Mesenchymal stem cell (in vitro differentiated cells and primary cell): ENCODE measurements at regions not wholly inside any gene's neighbourhood (a gene's known extent, or its start where the extent isn't known, plus 50 kb on each side); places are given as distances from the start of the nearest gene placed in this dataset.
A peak's percentile ranks its signal among the peaks of the same experiment; 100 is the strongest.

Experiments used
- DNase-seq: peaks from one replicate; pipeline ENCODE4 v3.0.0-alpha.2; 2013
- H2AFZ ChIP-seq: one replicate; pipeline ENCODE4 v1.6.1; 2013; ENCODE audit warnings: low read depth, mild to moderate bottlenecking, control low read depth, inconsistent platforms, low read length, moderate library complexity
- H2AK5ac ChIP-seq: 2 replicates; pipeline ENCODE4 v1.6.1; 2013; ENCODE audit warnings: low read length, moderate library complexity, mild to moderate bottlenecking, inconsistent platforms; ENCODE audit not compliant: severe bottlenecking
- H2BK120ac ChIP-seq: one replicate; pipeline ENCODE4 v1.6.1; 2013; ENCODE audit warnings: low read depth, mild to moderate bottlenecking, inconsistent platforms, low read length, moderate library complexity
- H2BK12ac ChIP-seq, 2 experiments: one replicate each; pipeline ENCODE4 v1.6.1; 2013; ENCODE audit warnings: inconsistent platforms in 2 of 2, low read length in 2 of 2, mild to moderate bottlenecking in 2 of 2, moderate library complexity in 2 of 2, control low read depth in 1 of 2
- H2BK15ac ChIP-seq: one replicate; pipeline ENCODE4 v1.6.1; 2013; ENCODE audit warnings: mild to moderate bottlenecking, low read depth, inconsistent platforms; ENCODE audit not compliant: poor library complexity, severe bottlenecking
- H2BK5ac ChIP-seq: 2 replicates; pipeline ENCODE4 v1.6.1; 2013; ENCODE audit warnings: low read depth, mild to moderate bottlenecking, low read length, control low read depth, inconsistent platforms; ENCODE audit not compliant: poor library complexity, severe bottlenecking
- H3K14ac ChIP-seq, 2 experiments: one replicate each; pipeline ENCODE4 v1.6.1; 2013; ENCODE audit warnings: inconsistent platforms in 2 of 2, low read length in 2 of 2, control low read depth in 1 of 2, mild to moderate bottlenecking in 1 of 2, moderate library complexity in 1 of 2
- H3K18ac ChIP-seq, 2 experiments: one replicate each; pipeline ENCODE4 v1.6.1; 2013; ENCODE audit warnings: inconsistent platforms in 2 of 2, low read length in 2 of 2, control low read depth in 1 of 2, low read depth in 1 of 2, mild to moderate bottlenecking in 1 of 2
- H3K23ac ChIP-seq, 2 experiments: one replicate each; pipeline ENCODE4 v1.6.1; 2013; ENCODE audit warnings: inconsistent platforms in 2 of 2, low read length in 2 of 2, mild to moderate bottlenecking in 2 of 2, moderate library complexity in 2 of 2, control low read depth in 1 of 2
- H3K27ac ChIP-seq: 2 replicates; pipeline ENCODE4 v1.5.1; 2013; ENCODE audit warnings: mild to moderate bottlenecking, moderate library complexity, low read length, control low read depth, inconsistent platforms; ENCODE audit not compliant: poor library complexity, severe bottlenecking
- H3K27me3 ChIP-seq, 2 experiments: 2 replicates each; pipeline versions ENCODE4 v1.6.1 to v1.7.0; 2013; ENCODE audit warnings: low read length in 2 of 2, mild to moderate bottlenecking in 2 of 2, moderate library complexity in 2 of 2, control low read depth in 1 of 2, inconsistent platforms in 1 of 2; ENCODE audit not compliant: control insufficient read depth in 1 of 2, insufficient read depth in 1 of 2
- H3K36me3 ChIP-seq, 2 experiments: 2 replicates each; pipeline versions ENCODE4 v1.6.1 to v1.7.0; 2013; ENCODE audit warnings: low read length in 2 of 2, control low read depth in 1 of 2, inconsistent platforms in 1 of 2, low read depth in 1 of 2, mild to moderate bottlenecking in 1 of 2; ENCODE audit not compliant: insufficient read depth in 2 of 2, control insufficient read depth in 1 of 2
- H3K4ac ChIP-seq, 2 experiments: one replicate each; pipeline ENCODE4 v1.6.1; 2013; ENCODE audit warnings: inconsistent platforms in 2 of 2, low read length in 2 of 2, mild to moderate bottlenecking in 2 of 2, moderate library complexity in 2 of 2, control low read depth in 1 of 2, low read depth in 1 of 2
- H3K4me1 ChIP-seq: 2 replicates; pipeline ENCODE4 v1.6.1; 2013; ENCODE audit warnings: low read depth, low read length, control low read depth; ENCODE audit not compliant: control insufficient read depth, insufficient read depth
- H3K4me2 ChIP-seq: 2 replicates; pipeline ENCODE4 v1.6.1; 2013; ENCODE audit warnings: low read length, mild to moderate bottlenecking, inconsistent platforms; ENCODE audit not compliant: poor library complexity, severe bottlenecking
- H3K4me3 ChIP-seq, 2 experiments: 2 replicates each; pipeline versions ENCODE4 v1.5.1 to v1.7.0; 2013; ENCODE audit warnings: low read length in 2 of 2, mild to moderate bottlenecking in 2 of 2, control low read depth in 1 of 2, low read depth in 1 of 2; ENCODE audit not compliant: insufficient read depth in 1 of 2
- H3K79me1 ChIP-seq: replicated peaks from 2 replicates; pipeline ENCODE4 v1.6.1; 2013; ENCODE audit warnings: mild to moderate bottlenecking, control low read depth, low read length, inconsistent platforms; ENCODE audit not compliant: poor library complexity, severe bottlenecking
- H3K9ac ChIP-seq: 2 replicates; pipeline ENCODE4 v1.7.0; 2013; ENCODE audit warnings: mild to moderate bottlenecking, low read length, moderate library complexity
- H3K9me3 ChIP-seq: 2 replicates; pipeline ENCODE4 v1.7.0; 2013; ENCODE audit warnings: mild to moderate bottlenecking, low read length; ENCODE audit not compliant: control insufficient read depth
- H4K8ac ChIP-seq: one replicate; pipeline ENCODE4 v1.6.1; 2013; ENCODE audit warnings: inconsistent platforms, mild to moderate bottlenecking, low read length, moderate library complexity
- H4K91ac ChIP-seq: one replicate; pipeline ENCODE4 v1.6.1; 2013; ENCODE audit warnings: mild to moderate bottlenecking, low read length, inconsistent platforms
- WGBS: methylation state at CpG from one replicate; pipeline ENCODE4 v1.1.7; 2013; ENCODE audit warnings: mixed read lengths; 5-methylcytosine and 5-hydroxymethylcytosine counted together

GRCh38 chr5:124132843-124133242 is 613.6 kb downstream of the ZNF608 start:
- Histone ChIP-seq H3K14ac (peak overlapping the region in 1 of 2 experiments; percentile 41), H3K18ac (peak overlapping the region; percentile 44 to 53), H3K4me3 (no peak overlapping the region)

GRCh38 chr5:124131466-124131865 is 615.0 kb downstream of the ZNF608 start:
- Histone ChIP-seq H3K4me2 (no peak overlapping the region), H2BK12ac (no peak overlapping the region), H3K4me3 (no peak overlapping the region), H3K9ac (no peak overlapping the region), H3K4ac (no peak overlapping the region), H4K91ac (no peak overlapping the region), H3K36me3 (no peaks in the 10 kb centered on the region), H3K79me1 (no peaks in the 10 kb centered on the region), H3K23ac (no peak overlapping the region), H3K9me3 (no peaks in the 10 kb centered on the region), H4K8ac (no peak overlapping the region), H3K4me1 (peaks cover 6% of the 10 kb centered on the region), H2BK15ac (no peak overlapping the region), H3K27me3 (no peaks in the 10 kb centered on the region), H3K14ac (no peak overlapping the region), H2BK120ac (no peak overlapping the region), H2AK5ac (no peak overlapping the region), H2BK5ac (no peak overlapping the region), H3K27ac (no peak overlapping the region), H2AFZ (no peak overlapping the region), H3K18ac (no peak overlapping the region)
- WGBS: 88% methylated on average over 1 of the region's 2 CpGs
- no peak for DNase-seq

More at GRCh38 chr5:124132843-124133242, 613.6 kb downstream of the ZNF608 start:
- no peak overlapping the region for H2BK15ac ChIP-seq
- H3K9ac ChIP-seq: no peak overlapping the region
- peak; percentile 4 for DNase-seq
- H3K23ac ChIP-seq: no peak overlapping the region
- H3K27me3 ChIP-seq: no peaks in the 10 kb centered on the region
- no peaks in the 10 kb centered on the region for H3K79me1 ChIP-seq
- no peaks in the 10 kb centered on the region for H3K9me3 ChIP-seq
- no peak overlapping the region for H3K4ac ChIP-seq
- H4K91ac ChIP-seq: no peak overlapping the region
- H4K8ac ChIP-seq: no peak overlapping the region
- H3K27ac ChIP-seq: no peak overlapping the region
- no peak overlapping the region for H3K4me2 ChIP-seq
- no peak overlapping the region for H2BK5ac ChIP-seq
- H2BK12ac ChIP-seq: peak overlapping the region in 1 of 2 experiments; percentile 84
- no peak overlapping the region for H2BK120ac ChIP-seq
- peaks cover 2% of the 10 kb centered on the region for H3K4me1 ChIP-seq
- H3K36me3 ChIP-seq: no peaks in the 10 kb centered on the region
- peak overlapping the region; percentile 37 for H2AFZ ChIP-seq
- H2AK5ac ChIP-seq: no peak overlapping the region

- Histone ChIP-seq H2BK5ac (no peak overlapping the region), H3K36me3 (no peaks in the 10 kb centered on the region), H3K4me1 (peaks cover 6% of the 10 kb centered on the region), H3K14ac (no peak overlapping the region), H4K91ac (no peak overlapping the region), H3K23ac (no peak overlapping the region), H3K27me3 (no peaks in the 10 kb centered on the region), H3K4me2 (no peak overlapping the region), H4K8ac (no peak overlapping the region), H2BK15ac (no peak overlapping the region), H3K9me3 (no peaks in the 10 kb centered on the region), H2BK120ac (no peak overlapping the region), H3K4ac (no peak overlapping the region), H3K18ac (no peak overlapping the region), H3K4me3 (no peak overlapping the region), H3K79me1 (no peaks in the 10 kb centered on the region), H3K27ac (no peak overlapping the region), H2AK5ac (no peak overlapping the region), H2BK12ac (no peak overlapping the region), H2AFZ (no peak overlapping the region), H3K9ac (no peak overlapping the region)
- 91% methylated on average over 6 of the region's 6 CpGs for WGBS
- DNase-seq: no peak
Observed at GRCh38 chr5:124130816-124131215, 615.6 kb downstream of the ZNF608 start.

- Histone ChIP-seq H3K4ac (no peak overlapping the region), H3K4me3 (no peak overlapping the region), H3K23ac (no peak overlapping the region), H3K9ac (no peak overlapping the region), H2BK15ac (no peak overlapping the region), H2BK120ac (no peak overlapping the region), H4K91ac (no peak overlapping the region), H3K4me1 (peaks cover 8% of the 10 kb centered on the region), H3K79me1 (no peaks in the 10 kb centered on the region), H3K14ac (no peak overlapping the region), H4K8ac (no peak overlapping the region), H3K36me3 (no peaks in the 10 kb centered on the region), H3K27me3 (no peaks in the 10 kb centered on the region), H2BK12ac (no peak overlapping the region), H2BK5ac (no peak overlapping the region), H2AFZ (no peak overlapping the region), H3K18ac (no peak overlapping the region), H3K4me2 (no peak overlapping the region), H3K27ac (no peak overlapping the region), H2AK5ac (no peak overlapping the region), H3K9me3 (no peaks in the 10 kb centered on the region)
- DNase-seq: no peak
- 92% methylated on average over 2 of the region's 3 CpGs for WGBS
Observed at GRCh38 chr5:124128867-124129266, 616.9 kb downstream of the CSNK1G3 start.
